Activated CD4-positive, alpha-beta T cell treated with anti-CD3 and anti-CD28 coated beads, Interleukin-10, Interleukin-2, amounts not matched to agents 100 ng/mL and 50 ng/mL, durations not matched to agents 16 hours and 8 hours (primary cell): ENCODE measurements at regions not wholly inside any gene's neighbourhood (a gene's known extent, or its start where the extent isn't known, plus 50 kb on each side); places are given as distances from the start of the nearest gene placed in this dataset.
"Not testable (repeated sequence)": the region's sequence is repeated elsewhere in the genome, so short reads cannot be mapped to it uniquely, and the experiment has no call there.

Experiments
- DNase-seq: peaks from one replicate; pipeline ENCODE4 v3.0.0-alpha.2; 2020

- no peak for DNase-seq
Observed at GRCh38 chr1:199877526-199878384, 149.8 kb upstream of the NR5A2 start.

- no peak for DNase-seq
Observed at GRCh38 chr1:199878823-199879222, 148.7 kb upstream of the NR5A2 start.

GRCh38 chr1:199898654-199899053 is 128.9 kb upstream of the NR5A2 start:
- no peak for DNase-seq

GRCh38 chr1:199901341-199901740 is 126.2 kb upstream of the NR5A2 start:
- DNase-seq, result no peak

GRCh38 chr1:199907361-199907760 is 120.1 kb upstream of the NR5A2 start:
- no peak for DNase-seq

GRCh38 chr1:199909137-199909536 is 118.4 kb upstream of the NR5A2 start:
- no peak for DNase-seq

GRCh38 chr1:199913318-199913717 is 114.2 kb upstream of the NR5A2 start:
- no peak for DNase-seq

- no peak for DNase-seq
Observed at GRCh38 chr1:199914546-199914945, 113.0 kb upstream of the NR5A2 start.

GRCh38 chr1:199918196-199918769 is 109.2 kb upstream of the NR5A2 start:
- no peak for DNase-seq

GRCh38 chr1:199920635-199921034 is 106.9 kb upstream of the NR5A2 start:
- DNase-seq, result no peak

- no peak for DNase-seq
Observed at GRCh38 chr1:199929556-199929955, 98.0 kb upstream of the NR5A2 start.

- DNase-seq, result not testable (repeated sequence)
Observed at GRCh38 chr1:199930067-199930466, 97.4 kb upstream of the NR5A2 start.

GRCh38 chr1:199931666-199932377 is 95.7 kb upstream of the NR5A2 start:
- no peak for DNase-seq

- DNase-seq, result no peak
Observed at GRCh38 chr1:199932462-199932861, 95.0 kb upstream of the NR5A2 start.

- no peak for DNase-seq
Observed at GRCh38 chr1:199936441-199936840, 91.1 kb upstream of the NR5A2 start.

GRCh38 chr1:199937161-199937560 is 90.3 kb upstream of the NR5A2 start:
- DNase-seq, result no peak

- no peak for DNase-seq
Observed at GRCh38 chr1:199937661-199938060, 89.8 kb upstream of the NR5A2 start.

GRCh38 chr1:199944986-199945385 is 82.5 kb upstream of the NR5A2 start:
- DNase-seq, result no peak

- DNase-seq, result no peak
Observed at GRCh38 chr1:199945591-199945990, 81.9 kb upstream of the NR5A2 start.

- DNase-seq, result no peak
Observed at GRCh38 chr1:199946305-199947155, 81.0 kb upstream of the NR5A2 start.

GRCh38 chr1:199948587-199949280 is 78.8 kb upstream of the NR5A2 start:
- no peak for DNase-seq

GRCh38 chr1:199951005-199951404 is 76.5 kb upstream of the NR5A2 start:
- DNase-seq, result not testable (repeated sequence)
